Lung (tissue), 11 donors: ENCODE measurements at regions not wholly inside any gene's neighbourhood (a gene's known extent, or its start where the extent isn't known, plus 50 kb on each side); places are given as distances from the start of the nearest gene placed in this dataset.

Experiments used
- ATAC-seq: fragments of 200-7000 bp; cut with Tn5 transposase; one replicate; pipeline ENCODE4 v1.9.1; 2020; ENCODE audit warnings: moderate number of reproducible peaks; ENCODE audit not compliant: insufficient read depth, low FRiP score
- DNase-seq, 3 donors: peaks; one replicate each; pipeline ENCODE4 v3.0.0-alpha.2; 2013 to 2017
- H3K27ac ChIP-seq, 2 donors: one replicate each; pipeline ENCODE4 v1.5.1; 2013; ENCODE audit warnings: mild to moderate bottlenecking in 2 of 2, moderate library complexity in 2 of 2, control low read depth in 1 of 2, inconsistent platforms in 1 of 2, low read depth in 1 of 2, low read length in 1 of 2
- H3K27me3 ChIP-seq, 3 donors: one replicate each; pipeline ENCODE4 v1.5.1; 2013; ENCODE audit warnings: low read length in 2 of 3; ENCODE audit not compliant: control insufficient read depth in 3 of 3, insufficient read depth in 3 of 3
- H3K36me3 ChIP-seq, 4 donors: one replicate each; pipeline ENCODE4 v1.5.1; 2013; ENCODE audit warnings: low read length in 4 of 4, mild to moderate bottlenecking in 1 of 4, moderate library complexity in 1 of 4; ENCODE audit not compliant: control insufficient read depth in 4 of 4, insufficient read depth in 4 of 4
- H3K4me1 ChIP-seq, 5 donors: one replicate each; pipeline ENCODE4 v1.5.1; 2013; ENCODE audit warnings: low read length in 5 of 5, mild to moderate bottlenecking in 2 of 5, moderate library complexity in 1 of 5; ENCODE audit not compliant: control insufficient read depth in 5 of 5, insufficient read depth in 5 of 5
- H3K4me3 ChIP-seq: one replicate; pipeline ENCODE4 v1.5.1; 2013; ENCODE audit warnings: mild to moderate bottlenecking, control low read depth, moderate library complexity
- H3K9ac ChIP-seq, 2 donors: one replicate each; pipeline ENCODE4 v1.5.1; 2013; ENCODE audit warnings: low read length in 2 of 2, control low read depth in 1 of 2; ENCODE audit not compliant: insufficient read depth in 1 of 2
- H3K9me3 ChIP-seq, 4 donors: one replicate each; pipeline ENCODE4 v1.5.1; 2013; ENCODE audit warnings: low read length in 3 of 4, mild to moderate bottlenecking in 1 of 4, moderate library complexity in 1 of 4; ENCODE audit not compliant: control insufficient read depth in 4 of 4, insufficient read depth in 3 of 4
- WGBS, 2 donors: extraction: QIAGEN DNeasy Blood & Tissue Kit; methylation state at CpG; one replicate each; pipeline ENCODE4 v1.1.7; 2013; 5-methylcytosine and 5-hydroxymethylcytosine counted together
- TF ChIP-seq, protein P1 (sequence below): IDR thresholded peaks from 2 replicates; pipeline ENCODE4 v1.5.1; 2012; ENCODE audit warnings: mild to moderate bottlenecking; ENCODE audit errors: control extremely low read depth, extremely low read depth
- donor health status: control.
- donor health status: control.
- donor health status: Bipolar disorder and iron deficiency.
- donor health status: healthy.
- donor health status: DM: yes; HTN: yes; CAD: no.

- H3K36me3 ChIP-seq = no peaks in the 10 kb centered on the region
- ATAC-seq (no peak), DNase-seq (no peak)
- no peaks in the 10 kb centered on the region for H3K4me1 ChIP-seq
- TF ChIP-seq, protein P1, sequence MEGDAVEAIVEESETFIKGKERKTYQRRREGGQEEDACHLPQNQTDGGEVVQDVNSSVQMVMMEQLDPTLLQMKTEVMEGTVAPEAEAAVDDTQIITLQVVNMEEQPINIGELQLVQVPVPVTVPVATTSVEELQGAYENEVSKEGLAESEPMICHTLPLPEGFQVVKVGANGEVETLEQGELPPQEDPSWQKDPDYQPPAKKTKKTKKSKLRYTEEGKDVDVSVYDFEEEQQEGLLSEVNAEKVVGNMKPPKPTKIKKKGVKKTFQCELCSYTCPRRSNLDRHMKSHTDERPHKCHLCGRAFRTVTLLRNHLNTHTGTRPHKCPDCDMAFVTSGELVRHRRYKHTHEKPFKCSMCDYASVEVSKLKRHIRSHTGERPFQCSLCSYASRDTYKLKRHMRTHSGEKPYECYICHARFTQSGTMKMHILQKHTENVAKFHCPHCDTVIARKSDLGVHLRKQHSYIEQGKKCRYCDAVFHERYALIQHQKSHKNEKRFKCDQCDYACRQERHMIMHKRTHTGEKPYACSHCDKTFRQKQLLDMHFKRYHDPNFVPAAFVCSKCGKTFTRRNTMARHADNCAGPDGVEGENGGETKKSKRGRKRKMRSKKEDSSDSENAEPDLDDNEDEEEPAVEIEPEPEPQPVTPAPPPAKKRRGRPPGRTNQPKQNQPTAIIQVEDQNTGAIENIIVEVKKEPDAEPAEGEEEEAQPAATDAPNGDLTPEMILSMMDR = no peak
- WGBS, 2 donors = 89 to 91% methylated on average over 4 of the region's 4 CpGs
- no peak overlapping the region for H3K27ac ChIP-seq
- peaks cover 0 to 4% (median 0%) of the 10 kb centered on the region in 4 donors for H3K9me3 ChIP-seq
- no peak overlapping the region for H3K9ac ChIP-seq
- no peak overlapping the region for H3K4me3 ChIP-seq
- no peaks in the 10 kb centered on the region for H3K27me3 ChIP-seq
These were observed 493.4 kb upstream of the FSIP2 start for GRCh38 chr2:185245216-185245615.

- WGBS, 2 donors = 47 to 63% methylated on average over 1 of the region's 1 CpG
- TF ChIP-seq, protein P1 = no peak
- ATAC-seq = no peak
These were observed 492.8 kb upstream of the FSIP2 start for GRCh38 chr2:185245806-185246205.

GRCh38 chr2:185246717-185247116 is 491.9 kb upstream of the FSIP2 start:
- Histone ChIP-seq H3K27me3 (no peaks in the 10 kb centered on the region), H3K4me3 (no peak overlapping the region), H3K27ac (no peak overlapping the region), H3K9me3 (peaks cover 0 to 4% (median 0%) of the 10 kb centered on the region in 4 donors), H3K4me1 (no peaks in the 10 kb centered on the region), H3K9ac (no peak overlapping the region), H3K36me3 (no peaks in the 10 kb centered on the region)
- TF ChIP-seq, protein P1 = no peak
- ATAC-seq = no peak
- no peak for DNase-seq

More at GRCh38 chr2:185245806-185246205, 492.8 kb upstream of the FSIP2 start:
- Histone ChIP-seq H3K27me3 (no peaks in the 10 kb centered on the region), H3K36me3 (no peaks in the 10 kb centered on the region), H3K9me3 (peaks cover 0 to 4% (median 0%) of the 10 kb centered on the region in 4 donors), H3K9ac (no peak overlapping the region), H3K4me1 (no peaks in the 10 kb centered on the region), H3K27ac (no peak overlapping the region), H3K4me3 (no peak overlapping the region)
- peak in 1 of 3 donors; percentile 3 for DNase-seq

- no peak for ATAC-seq
- 57 to 59% methylated on average over 1 of the region's 1 CpG for WGBS, 2 donors
- Histone ChIP-seq H3K9ac (no peak overlapping the region), H3K27ac (no peak overlapping the region), H3K27me3 (no peaks in the 10 kb centered on the region), H3K4me1 (no peaks in the 10 kb centered on the region), H3K9me3 (no peaks in the 10 kb centered on the region), H3K4me3 (no peak overlapping the region), H3K36me3 (no peaks in the 10 kb centered on the region)
- TF ChIP-seq, protein P1 = no peak
- DNase-seq = no peak
These were observed 483.0 kb upstream of the FSIP2 start for GRCh38 chr2:185255566-185255965.
